ENCODE measurements at regions not wholly inside any gene's neighbourhood (a gene's known extent, or its start where the extent isn't known, plus 50 kb on each side); places are given as distances from the start of the nearest gene placed in this dataset.
A peak's percentile ranks its signal among the peaks of the same experiment; 100 is the strongest.
"Not testable (repeated sequence)": the region's sequence is repeated elsewhere in the genome, so short reads cannot be mapped to it uniquely, and the experiment has no call there.

DNA sequence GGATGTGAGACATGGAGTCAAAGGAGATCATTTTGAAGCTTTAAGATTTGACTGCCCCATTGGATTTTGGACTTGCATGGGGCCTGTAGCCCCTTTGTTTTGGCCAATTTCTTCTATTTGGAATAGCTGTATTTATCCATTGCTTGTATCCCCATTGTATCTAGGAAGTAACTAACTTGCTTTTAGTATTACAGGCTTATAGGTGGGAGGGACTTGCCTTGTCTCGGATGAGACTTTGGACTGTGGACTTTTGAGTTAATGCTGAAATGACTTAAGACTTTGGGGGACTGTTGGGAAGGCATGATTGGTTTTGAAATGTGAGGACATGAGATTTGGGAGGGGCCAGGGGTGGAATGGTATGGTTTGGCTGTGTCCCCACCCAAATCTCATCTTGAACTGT, 105.2 kb downstream of the FOXD2 start:
- H3K27ac ChIP-seq (ENCODE audit: control insufficient read depth, insufficient read depth, low read length); H3K27me3 ChIP-seq (ENCODE audit: control insufficient read depth, extremely low read depth, insufficient read depth, low read length); H4K20me1 ChIP-seq (ENCODE audit: control insufficient read depth, extremely low read depth, insufficient read depth, low read length); H3K4me1 ChIP-seq (ENCODE audit: control insufficient read depth, extremely low read depth, insufficient read depth, low read length); dilution Hi-C loops (cut with MboI; ENCODE audit: extremely low pct_ligation_motif_present, low sequenced_read_pairs); H3K9me1 ChIP-seq (ENCODE audit: control insufficient read depth, extremely low read depth, insufficient read depth, low read length); H3K79me2 ChIP-seq (ENCODE audit: control insufficient read depth, insufficient read depth, low read length); H3K36me3 ChIP-seq (ENCODE audit: control insufficient read depth in 2 of 2, extremely low read depth in 1 of 2, insufficient read depth in 2 of 2, low read length in 2 of 2); H3K4me3 ChIP-seq (ENCODE audit: control insufficient read depth in 2 of 3, extremely low read depth in 1 of 3, insufficient read depth in 2 of 3, low read depth in 1 of 3, low read length in 3 of 3); DNase-seq (ENCODE audit: low read depth, low spot score); H3K9me3 ChIP-seq (ENCODE audit: control insufficient read depth, low read depth, low read length); H3K9ac ChIP-seq (ENCODE audit: control insufficient read depth, extremely low read depth, insufficient read depth, low read length); H3K4me2 ChIP-seq (ENCODE audit: control insufficient read depth, extremely low read depth, insufficient read depth, low read depth, low read length); H2AFZ ChIP-seq (ENCODE audit: control insufficient read depth, low read length); FAIRE-seq: not testable (repeated sequence)

DNA sequence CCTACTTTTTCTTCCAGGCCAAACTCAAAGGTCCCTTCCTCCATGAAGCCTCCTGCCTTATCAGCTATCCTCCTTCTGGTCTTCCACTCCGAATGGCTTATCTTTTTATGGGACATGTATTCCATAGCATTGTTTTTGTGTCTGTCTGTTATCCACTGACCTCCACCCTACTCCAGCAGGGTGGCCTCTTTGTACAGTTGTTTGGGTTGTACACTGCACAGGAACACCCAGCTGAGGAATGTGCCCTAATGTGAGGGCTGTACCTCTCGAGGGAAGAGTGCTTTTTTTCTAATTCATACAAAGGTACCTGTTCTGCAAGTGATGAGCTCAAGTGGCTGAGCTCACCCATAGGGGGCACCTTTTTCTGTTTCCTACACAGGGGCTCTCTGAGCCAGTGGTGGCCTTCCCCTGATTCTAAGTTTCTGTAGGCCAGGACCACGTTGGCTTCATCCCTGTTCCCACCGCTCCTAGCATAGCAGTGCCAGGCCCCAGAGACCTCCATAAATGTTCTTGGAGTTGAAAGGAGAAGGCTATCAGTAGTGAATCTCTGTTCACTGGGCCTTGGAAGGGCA, 108.2 kb downstream of the FOXD2 start:
- H3K27me3 ChIP-seq (ENCODE audit: control insufficient read depth, extremely low read depth, insufficient read depth, low read length): no peaks in the 10 kb centered on the region
- no peak overlapping the region for H2AFZ ChIP-seq (ENCODE audit: control insufficient read depth, low read length)
- dilution Hi-C loops (cut with MboI; ENCODE audit: extremely low pct_ligation_motif_present, low sequenced_read_pairs): no loop called here
- H3K36me3 ChIP-seq (ENCODE audit: control insufficient read depth in 2 of 2, extremely low read depth in 1 of 2, insufficient read depth in 2 of 2, low read length in 2 of 2): no peaks in the 10 kb centered on the region
- H3K79me2 ChIP-seq (ENCODE audit: control insufficient read depth, insufficient read depth, low read length): no peaks in the 10 kb centered on the region
- H3K9me1 ChIP-seq (ENCODE audit: control insufficient read depth, extremely low read depth, insufficient read depth, low read length): no peaks in the 10 kb centered on the region
- H3K27ac ChIP-seq (ENCODE audit: control insufficient read depth, insufficient read depth, low read length): no peak overlapping the region
- no peak overlapping the region for H3K4me2 ChIP-seq (ENCODE audit: control insufficient read depth, extremely low read depth, insufficient read depth, low read depth, low read length)
- TF ChIP-seq EZH2 (IDR thresholded peaks at IDR 0.05; ENCODE audit: low read length): no peak
- TF ChIP-seq, protein P1, sequence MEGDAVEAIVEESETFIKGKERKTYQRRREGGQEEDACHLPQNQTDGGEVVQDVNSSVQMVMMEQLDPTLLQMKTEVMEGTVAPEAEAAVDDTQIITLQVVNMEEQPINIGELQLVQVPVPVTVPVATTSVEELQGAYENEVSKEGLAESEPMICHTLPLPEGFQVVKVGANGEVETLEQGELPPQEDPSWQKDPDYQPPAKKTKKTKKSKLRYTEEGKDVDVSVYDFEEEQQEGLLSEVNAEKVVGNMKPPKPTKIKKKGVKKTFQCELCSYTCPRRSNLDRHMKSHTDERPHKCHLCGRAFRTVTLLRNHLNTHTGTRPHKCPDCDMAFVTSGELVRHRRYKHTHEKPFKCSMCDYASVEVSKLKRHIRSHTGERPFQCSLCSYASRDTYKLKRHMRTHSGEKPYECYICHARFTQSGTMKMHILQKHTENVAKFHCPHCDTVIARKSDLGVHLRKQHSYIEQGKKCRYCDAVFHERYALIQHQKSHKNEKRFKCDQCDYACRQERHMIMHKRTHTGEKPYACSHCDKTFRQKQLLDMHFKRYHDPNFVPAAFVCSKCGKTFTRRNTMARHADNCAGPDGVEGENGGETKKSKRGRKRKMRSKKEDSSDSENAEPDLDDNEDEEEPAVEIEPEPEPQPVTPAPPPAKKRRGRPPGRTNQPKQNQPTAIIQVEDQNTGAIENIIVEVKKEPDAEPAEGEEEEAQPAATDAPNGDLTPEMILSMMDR (optimal IDR thresholded peaks at IDR 0.05 in 1 of 3, IDR thresholded peaks at IDR 0.05 in 1 of 3, conservative IDR thresholded peaks at IDR 0.05 in 1 of 3; ENCODE audit: extremely low read depth in 1 of 3, insufficient read depth in 2 of 3, low read length in 3 of 3): peak in 1 of 3 experiments; percentile 40
- FAIRE-seq: no peak
- no peak for DNase-seq (ENCODE audit: low read depth, low spot score)
- H3K4me3 ChIP-seq (ENCODE audit: control insufficient read depth in 2 of 3, extremely low read depth in 1 of 3, insufficient read depth in 2 of 3, low read depth in 1 of 3, low read length in 3 of 3): no peak overlapping the region
- no peak overlapping the region for H3K9ac ChIP-seq (ENCODE audit: control insufficient read depth, extremely low read depth, insufficient read depth, low read length)
- H4K20me1 ChIP-seq (ENCODE audit: control insufficient read depth, extremely low read depth, insufficient read depth, low read length): no peaks in the 10 kb centered on the region
- H3K9me3 ChIP-seq (ENCODE audit: control insufficient read depth, low read depth, low read length): no peaks in the 10 kb centered on the region
- no peaks in the 10 kb centered on the region for H3K4me1 ChIP-seq (ENCODE audit: control insufficient read depth, extremely low read depth, insufficient read depth, low read length)
